GM12875 (cell line): ENCODE measurements at regions not wholly inside any gene's neighbourhood (a gene's known extent, or its start where the extent isn't known, plus 50 kb on each side); places are given as distances from the start of the nearest gene placed in this dataset.

Experiments used
- H3K4me3 ChIP-seq: one replicate; pipeline ENCODE4 v1.5.1; 2011; ENCODE audit warnings: low read depth, low read length, control low read depth
- TF ChIP-seq, protein P1 (sequence below): IDR thresholded peaks from 2 replicates; pipeline ENCODE4 v1.5.1; 2011; ENCODE audit warnings: low read depth, mild to moderate bottlenecking, control low read depth, inconsistent platforms, low read length, moderate library complexity, borderline replicate concordance; ENCODE audit not compliant: insufficient read depth

GRCh38 chr18:56386856-56387255 is 251.5 kb downstream of the TXNL1 start:
- TF ChIP-seq, protein P1, sequence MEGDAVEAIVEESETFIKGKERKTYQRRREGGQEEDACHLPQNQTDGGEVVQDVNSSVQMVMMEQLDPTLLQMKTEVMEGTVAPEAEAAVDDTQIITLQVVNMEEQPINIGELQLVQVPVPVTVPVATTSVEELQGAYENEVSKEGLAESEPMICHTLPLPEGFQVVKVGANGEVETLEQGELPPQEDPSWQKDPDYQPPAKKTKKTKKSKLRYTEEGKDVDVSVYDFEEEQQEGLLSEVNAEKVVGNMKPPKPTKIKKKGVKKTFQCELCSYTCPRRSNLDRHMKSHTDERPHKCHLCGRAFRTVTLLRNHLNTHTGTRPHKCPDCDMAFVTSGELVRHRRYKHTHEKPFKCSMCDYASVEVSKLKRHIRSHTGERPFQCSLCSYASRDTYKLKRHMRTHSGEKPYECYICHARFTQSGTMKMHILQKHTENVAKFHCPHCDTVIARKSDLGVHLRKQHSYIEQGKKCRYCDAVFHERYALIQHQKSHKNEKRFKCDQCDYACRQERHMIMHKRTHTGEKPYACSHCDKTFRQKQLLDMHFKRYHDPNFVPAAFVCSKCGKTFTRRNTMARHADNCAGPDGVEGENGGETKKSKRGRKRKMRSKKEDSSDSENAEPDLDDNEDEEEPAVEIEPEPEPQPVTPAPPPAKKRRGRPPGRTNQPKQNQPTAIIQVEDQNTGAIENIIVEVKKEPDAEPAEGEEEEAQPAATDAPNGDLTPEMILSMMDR = no peak
- no peak overlapping the region for H3K4me3 ChIP-seq

- H3K4me3 ChIP-seq = no peak overlapping the region
- TF ChIP-seq, protein P1 = no peak
Measured at GRCh38 chr18:56383349-56383748, 255.0 kb downstream of the TXNL1 start.

DNA sequence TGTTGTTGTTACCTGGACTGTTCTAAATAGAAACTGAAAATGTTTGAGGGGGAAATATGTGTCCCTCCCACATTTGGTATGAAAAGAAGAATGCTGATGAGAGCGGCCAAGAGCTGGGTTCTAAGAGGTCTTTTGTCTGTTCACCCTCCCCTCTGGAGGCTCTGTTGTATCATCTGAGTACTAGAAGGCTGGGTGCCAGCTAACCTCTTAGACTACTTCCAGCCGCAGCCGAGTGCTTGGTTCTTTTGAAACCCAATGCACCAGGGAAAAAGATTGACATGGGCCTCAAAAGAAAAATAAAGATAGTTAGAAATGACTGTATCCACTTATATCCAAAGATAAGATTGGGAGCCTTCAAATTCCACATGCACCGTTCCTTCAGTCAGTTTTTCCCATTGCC is 255.9 kb downstream of the TXNL1 start:
- TF ChIP-seq, protein P1 = no peak
- H3K4me3 ChIP-seq = no peak overlapping the region

DNA sequence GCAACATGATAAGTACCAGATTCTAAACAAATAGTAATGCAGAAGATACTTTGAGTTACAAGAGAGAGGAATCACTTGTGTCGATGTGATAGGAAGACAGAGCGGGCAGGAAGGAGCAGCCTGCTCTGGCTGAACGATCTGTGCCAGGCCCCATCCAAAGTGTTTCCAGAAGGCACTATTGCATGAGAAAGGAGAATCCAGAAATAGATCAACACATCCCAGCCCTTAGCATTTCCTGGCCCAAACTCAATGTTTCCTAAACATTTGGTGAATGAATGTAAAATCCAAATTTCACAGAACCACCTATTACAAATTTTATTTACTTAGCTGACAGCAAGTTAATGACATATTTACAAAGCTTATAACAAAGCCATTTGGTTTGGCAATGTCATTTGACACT is 257.2 kb downstream of the TXNL1 start:
- TF ChIP-seq, protein P1 = no peak

GRCh38 chr18:56380685-56381084 is 257.7 kb downstream of the TXNL1 start:
- TF ChIP-seq, protein P1 = no peak
- no peak overlapping the region for H3K4me3 ChIP-seq

More for the DNA sequence above, 257.2 kb downstream of the TXNL1 start:
- H3K4me3 ChIP-seq = no peak overlapping the region

DNA sequence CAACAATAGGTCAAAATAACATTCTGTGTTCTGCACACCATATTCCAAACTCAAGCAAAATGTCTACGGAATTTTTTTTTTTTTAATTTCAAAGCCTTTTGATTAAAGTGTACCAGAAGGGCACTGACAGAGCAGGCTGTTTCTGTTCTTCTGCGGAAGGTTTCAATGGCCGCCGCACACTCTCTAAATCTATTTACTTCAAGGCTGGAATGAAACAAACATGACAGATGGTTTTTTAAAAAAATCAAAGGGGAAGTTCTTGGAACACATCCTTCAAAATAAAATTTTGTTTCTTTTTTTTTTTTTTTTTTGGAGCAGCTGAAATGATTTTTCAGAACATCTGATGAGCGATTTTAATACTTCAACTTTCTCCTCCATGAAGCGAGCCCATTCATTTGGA is 259.1 kb downstream of the TXNL1 start:
- no peak overlapping the region for H3K4me3 ChIP-seq

GRCh38 chr18:56377231-56377630 is 261.2 kb downstream of the TXNL1 start:
- H3K4me3 ChIP-seq = no peak overlapping the region
- TF ChIP-seq, protein P1 = no peak

More for the DNA sequence above, 259.1 kb downstream of the TXNL1 start:
- TF ChIP-seq, protein P1 = no peak
